Pons (tissue), 1 donor: ENCODE measurements at regions not wholly inside any gene's neighbourhood (a gene's known extent, or its start where the extent isn't known, plus 50 kb on each side); places are given as distances from the start of the nearest gene placed in this dataset.
A peak's percentile ranks its signal among the peaks of the same experiment; 100 is the strongest.
"Not testable (repeated sequence)": the region's sequence is repeated elsewhere in the genome, so short reads cannot be mapped to it uniquely, and the experiment has no call there.

ENCODE experiments used
- DNase-seq: peaks from one replicate; pipeline ENCODE4 v3.0.0-alpha.2; 2016; ENCODE audit warnings: low spot score

- DNase-seq, result no peak
Observed at GRCh38 chr1:241447031-241447644, 72.4 kb downstream of the FH start.

- DNase-seq, result no peak
Observed at GRCh38 chr1:241444836-241445235, 74.7 kb downstream of the FH start.

- no peak for DNase-seq
Observed at GRCh38 chr1:241443561-241443960, 76.0 kb downstream of the FH start.

GRCh38 chr1:241442686-241443085 lies 76.9 kb downstream of the FH start:
- DNase-seq, result no peak

- DNase-seq, result no peak
Observed at GRCh38 chr1:241440904-241441303, 78.7 kb downstream of the FH start.

- DNase-seq, result not testable (repeated sequence)
Observed at GRCh38 chr1:241438686-241439085, 80.9 kb downstream of the FH start.

- no peak for DNase-seq
Observed at GRCh38 chr1:241432241-241432640, 75.2 kb upstream of the RGS7 start.

GRCh38 chr1:241425091-241425490 lies 68.1 kb upstream of the RGS7 start:
- not testable (repeated sequence) for DNase-seq

GRCh38 chr1:241424480-241424971 lies 67.5 kb upstream of the RGS7 start:
- DNase-seq, result no peak

GRCh38 chr1:241423541-241424479 lies 66.8 kb upstream of the RGS7 start:
- DNase-seq, result peak; percentile 17

- DNase-seq, result no peak
Observed at GRCh38 chr1:241422470-241422869, 65.5 kb upstream of the RGS7 start.

- DNase-seq, result no peak
Observed at GRCh38 chr1:241419986-241420385, 63.0 kb upstream of the RGS7 start.

GRCh38 chr1:241417258-241417657 lies 60.3 kb upstream of the RGS7 start:
- no peak for DNase-seq

GRCh38 chr1:241413974-241414373 lies 57.0 kb upstream of the RGS7 start:
- DNase-seq, result no peak

GRCh38 chr1:241413386-241413785 lies 56.4 kb upstream of the RGS7 start:
- no peak for DNase-seq

GRCh38 chr1:241412646-241413045 lies 55.6 kb upstream of the RGS7 start:
- no peak for DNase-seq

- no peak for DNase-seq
Observed at GRCh38 chr1:241411776-241412338, 54.9 kb upstream of the RGS7 start.

- no peak for DNase-seq
Observed at GRCh38 chr1:241411056-241411775, 54.2 kb upstream of the RGS7 start.

GRCh38 chr1:241408170-241408569 lies 51.2 kb upstream of the RGS7 start:
- DNase-seq, result peak; percentile 57
